H1 (cell line): ENCODE measurements at regions not wholly inside any gene's neighbourhood (a gene's known extent, or its start where the extent isn't known, plus 50 kb on each side); places are given as distances from the start of the nearest gene placed in this dataset.

Source experiments
- CTCF ChIA-PET: fragments of 300-600 bp; sonication (Branson Sonifier 250); formaldehyde crosslinking; loops from one replicate; lab custom pipeline; 2021; ENCODE audit not compliant: partially characterized antibody; lab: Charles Lee
- POLR2A ChIA-PET: fragments of 300-600 bp; sonication (Branson Sonifier 250); formaldehyde crosslinking; loops from one replicate; lab custom pipeline; 2021; ENCODE audit warnings: inconsistent platforms; ENCODE audit not compliant: partially characterized antibody; lab: Charles Lee
- DNase-seq, 2 experiments: peaks; one replicate each; pipeline versions ENCODE4 v3.0.0 to v3.0.0-alpha.2; 2010 to 2022; ENCODE audit warnings: low spot score in 2 of 2, low read depth in 1 of 2, mixed read lengths in 1 of 2
- FAIRE-seq: peaks from 2 replicates; lab custom pipeline; 2011; peaks lifted over from hg19 to GRCh38; lab: Jason Lieb, UNC
- H2AFZ ChIP-seq: 2 replicates; pipeline ENCODE4 v1.8.1; 2012; ENCODE audit warnings: low read length, inconsistent platforms
- H2AK5ac ChIP-seq: 2 replicates; pipeline ENCODE4 v1.6.1; 2013; ENCODE audit warnings: low read depth, low read length
- H2BK120ac ChIP-seq: replicated peaks from 2 replicates; pipeline ENCODE3; 2013; ENCODE audit warnings: low read depth, low read length, inconsistent platforms
- H2BK12ac ChIP-seq: 2 replicates; pipeline ENCODE4 v1.6.1; 2013; ENCODE audit warnings: low read depth, low read length
- H2BK15ac ChIP-seq: 2 replicates; pipeline ENCODE4 v1.6.1; 2013; ENCODE audit warnings: low read length
- H2BK20ac ChIP-seq: 2 replicates; pipeline ENCODE4 v1.6.1; 2013; ENCODE audit warnings: low read length
- H2BK5ac ChIP-seq: 2 replicates; pipeline ENCODE4 v1.6.1; 2013; ENCODE audit warnings: low read depth, low read length
- H3K14ac ChIP-seq: 2 replicates; pipeline ENCODE4 v1.6.1; 2013; ENCODE audit warnings: inconsistent platforms; ENCODE audit not compliant: insufficient read length
- H3K18ac ChIP-seq: 2 replicates; pipeline ENCODE4 v1.6.1; 2013; ENCODE audit warnings: low read length; ENCODE audit errors: extremely low read depth
- H3K23ac ChIP-seq: 2 replicates; pipeline ENCODE4 v1.6.1; 2013; ENCODE audit warnings: inconsistent platforms; ENCODE audit not compliant: insufficient read length
- H3K23me2 ChIP-seq: 2 replicates; pipeline ENCODE4 v1.6.1; 2013; ENCODE audit warnings: low read depth, low read length
- H3K27ac ChIP-seq: 2 replicates; pipeline ENCODE4 v1.6.1; 2011; ENCODE audit warnings: low read depth, low read length, inconsistent platforms
- H3K27me3 ChIP-seq, 4 experiments: replicated peaks in 1 of 4; 1 replicate in 1 of 4; 2 replicates in 3 of 4; pipeline versions ENCODE4 v1.6.1 to v1.8.1; 2011 to 2013; ENCODE audit warnings: low read length in 3 of 4, mild to moderate bottlenecking in 3 of 4, inconsistent platforms in 2 of 4, mixed read lengths in 2 of 4, moderate library complexity in 1 of 4; ENCODE audit not compliant: control insufficient read depth in 3 of 4, insufficient read depth in 3 of 4; ENCODE audit errors: extremely low read depth in 1 of 4
- H3K36me3 ChIP-seq, 4 experiments: 2 replicates each; pipeline versions ENCODE4 v1.6.1 to v1.8.1; 2011 to 2013; ENCODE audit warnings: mild to moderate bottlenecking in 4 of 4, low read length in 3 of 4, moderate library complexity in 2 of 4, control low read depth in 1 of 4, inconsistent platforms in 1 of 4; ENCODE audit not compliant: insufficient read depth in 4 of 4, control insufficient read depth in 2 of 4
- H3K4ac ChIP-seq: replicated peaks from 2 replicates; pipeline ENCODE3; 2013; ENCODE audit warnings: low read length, low read depth, mixed read lengths, inconsistent platforms; ENCODE audit not compliant: insufficient read length
- H3K4me1 ChIP-seq, 4 experiments: replicated peaks in 1 of 4; 1 replicate in 1 of 4; 2 replicates in 3 of 4; pipeline versions ENCODE4 v1.6.1 to v1.8.1; 2011 to 2013; ENCODE audit warnings: low read length in 3 of 4, inconsistent platforms in 2 of 4, mixed read lengths in 1 of 4; ENCODE audit not compliant: insufficient read depth in 4 of 4, control insufficient read depth in 3 of 4
- H3K4me2 ChIP-seq, 2 experiments: 2 replicates each; pipeline versions ENCODE4 v1.6.1 to v1.8.1; 2011 to 2013; ENCODE audit warnings: low read depth in 2 of 2, low read length in 2 of 2, control low read depth in 1 of 2, inconsistent platforms in 1 of 2, mild to moderate bottlenecking in 1 of 2; ENCODE audit not compliant: insufficient read depth in 1 of 2
- H3K4me3 ChIP-seq, 4 experiments: fragments of 200-600, 300-600 bp in 1 of 4; sonication (generic), shearing (Covaris generic), sonication (Bioruptor Twin) in 1 of 4; 2 replicates each; pipeline versions ENCODE4 v1.5.1 to v1.8.1; 2011 to 2016; ENCODE audit warnings: low read length in 4 of 4, low read depth in 3 of 4, control low read depth in 2 of 4, inconsistent platforms in 2 of 4, mild to moderate bottlenecking in 2 of 4, mixed read lengths in 1 of 4, moderate library complexity in 1 of 4; ENCODE audit not compliant: insufficient read depth in 2 of 4; ENCODE audit errors: extremely low read depth in 1 of 4
- H3K56ac ChIP-seq: replicated peaks from 2 replicates; pipeline ENCODE3; 2013; ENCODE audit warnings: low read depth, mild to moderate bottlenecking, mixed read lengths, low read length, inconsistent platforms; ENCODE audit not compliant: insufficient read length
- H3K79me1 ChIP-seq: 2 replicates; pipeline ENCODE4 v1.6.1; 2013; ENCODE audit warnings: low read depth, low read length, control low read depth
- H3K79me2 ChIP-seq, 2 experiments: 2 replicates each; pipeline versions ENCODE4 v1.6.1 to v1.8.1; 2012 to 2013; ENCODE audit warnings: low read length in 2 of 2, mild to moderate bottlenecking in 2 of 2, inconsistent platforms in 1 of 2; ENCODE audit not compliant: insufficient read depth in 2 of 2, control insufficient read depth in 1 of 2
- H3K9ac ChIP-seq, 4 experiments: replicated peaks in 1 of 4; 1 replicate in 1 of 4; 2 replicates in 3 of 4; pipeline versions ENCODE4 v1.6.1 to v1.8.1; 2011 to 2013; ENCODE audit warnings: low read depth in 3 of 4, low read length in 3 of 4, control low read depth in 2 of 4, mild to moderate bottlenecking in 2 of 4, moderate library complexity in 2 of 4, inconsistent platforms in 1 of 4; ENCODE audit errors: extremely low read depth in 1 of 4
- H3K9me3 ChIP-seq, 2 experiments: 2 replicates each; pipeline versions ENCODE4 v1.6.1 to v1.8.1; 2012 to 2013; ENCODE audit warnings: mild to moderate bottlenecking in 2 of 2, moderate library complexity in 2 of 2, control low read depth in 1 of 2, inconsistent platforms in 1 of 2, low read depth in 1 of 2, low read length in 1 of 2, mixed read lengths in 1 of 2; ENCODE audit not compliant: insufficient read depth in 2 of 2
- H4K20me1 ChIP-seq, 2 experiments: replicated peaks in 1 of 2; 2 replicates each; pipeline versions ENCODE3 to v1.8.1; 2011 to 2013; ENCODE audit warnings: inconsistent platforms in 2 of 2, low read length in 2 of 2, mild to moderate bottlenecking in 1 of 2; ENCODE audit not compliant: insufficient read depth in 2 of 2, control insufficient read depth in 1 of 2
- H4K5ac ChIP-seq: 2 replicates; pipeline ENCODE4 v1.6.1; 2013; ENCODE audit warnings: low read length, low read depth, mixed read lengths, inconsistent platforms; ENCODE audit not compliant: insufficient read length
- H4K8ac ChIP-seq: 2 replicates; pipeline ENCODE4 v1.8.0; 2013; ENCODE audit warnings: mild to moderate bottlenecking, moderate library complexity, low read length, inconsistent platforms; ENCODE audit not compliant: insufficient read depth; ENCODE audit errors: extremely low read depth
- H4K91ac ChIP-seq: replicated peaks from 2 replicates; pipeline ENCODE3; 2013; ENCODE audit warnings: low read length, mixed read lengths, inconsistent platforms; ENCODE audit not compliant: insufficient read length
- BRCA1 ChIP-seq: IDR thresholded peaks from 2 replicates; pipeline ENCODE4 v1.6.1; 2012; ENCODE audit warnings: low read depth, low read length, improper control_type of control experiment
- NANOG ChIP-seq: IDR thresholded peaks from 2 replicates; pipeline ENCODE4 v1.6.1; 2011; ENCODE audit warnings: low read length, low read depth, mild to moderate bottlenecking, inconsistent platforms; ENCODE audit not compliant: insufficient read depth, poor library complexity, severe bottlenecking
- SIX5 ChIP-seq: IDR thresholded peaks from 2 replicates; pipeline ENCODE4 v1.6.1; 2011; ENCODE audit warnings: mild to moderate bottlenecking, low read depth, low read length
- WGBS, 2 experiments: shearing (Covaris generic) in 1 of 2; methylation state at CpG; one replicate each; pipeline versions ENCODE4 v1.1.6 to v1.1.7; 2013 to 2015; ENCODE audit warnings: low lambda C conversion rate in 2 of 2, mixed read lengths in 2 of 2, inconsistent platforms in 1 of 2, low coverage in 1 of 2, missing lambda C conversion rate in 1 of 2; ENCODE audit not compliant: insufficient replicate concordance in 2 of 2, insufficient coverage in 1 of 2, insufficient read length in 1 of 2; ENCODE audit errors: extremely low coverage in 1 of 2, missing lambda C conversion rate in 1 of 2; 5-methylcytosine and 5-hydroxymethylcytosine counted together
- TF ChIP-seq, protein P1 (sequence below): IDR thresholded peaks from 2 replicates; pipeline ENCODE4 v1.6.1; 2011; ENCODE audit warnings: low read length, improper control_type of control experiment

DNA sequence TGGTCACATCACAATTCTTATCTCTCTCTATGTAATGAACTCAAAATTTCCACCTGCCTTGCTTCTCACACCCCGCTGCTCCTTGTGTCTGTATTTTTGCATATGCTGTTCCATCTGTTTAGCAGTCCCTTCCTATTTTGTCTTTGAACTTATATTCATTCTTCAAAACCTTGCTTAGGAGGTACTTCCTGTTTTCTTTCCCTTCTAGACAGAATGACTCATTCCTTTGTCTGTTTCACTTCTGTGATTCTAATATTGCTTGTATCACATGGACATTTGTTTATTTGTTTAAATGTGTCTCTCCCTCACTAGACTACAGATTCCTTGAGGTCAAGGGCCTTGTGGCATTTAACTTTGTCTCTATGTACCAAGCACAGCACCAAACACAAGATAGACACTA is 424.2 kb downstream of the ETNK1 start:
- POLR2A ChIA-PET, result no interaction called here
- Histone ChIP-seq H3K27ac (no peak overlapping the region), H3K4ac (no peak overlapping the region), H3K56ac (no peak overlapping the region), H3K9ac (no peak overlapping the region), H2AFZ (no peak overlapping the region), H4K91ac (no peak overlapping the region)
- TF ChIP-seq SIX5, result no peak
- TF ChIP-seq, protein P1, sequence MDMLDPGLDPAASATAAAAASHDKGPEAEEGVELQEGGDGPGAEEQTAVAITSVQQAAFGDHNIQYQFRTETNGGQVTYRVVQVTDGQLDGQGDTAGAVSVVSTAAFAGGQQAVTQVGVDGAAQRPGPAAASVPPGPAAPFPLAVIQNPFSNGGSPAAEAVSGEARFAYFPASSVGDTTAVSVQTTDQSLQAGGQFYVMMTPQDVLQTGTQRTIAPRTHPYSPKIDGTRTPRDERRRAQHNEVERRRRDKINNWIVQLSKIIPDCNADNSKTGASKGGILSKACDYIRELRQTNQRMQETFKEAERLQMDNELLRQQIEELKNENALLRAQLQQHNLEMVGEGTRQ, result no peak
- no peak for TF ChIP-seq BRCA1
- no peak for TF ChIP-seq NANOG
- TF ChIP-seq, all 59 proteins: peak for 0
- H3K4me1 ChIP-seq, result no peaks in the 10 kb centered on the region
- CTCF ChIA-PET, result interaction anchor here (3.0 kb wide), 1 partner anchor 193 kb away, joined by 12 read pairs; no protein-coding TSS in a partner anchor
- no peak overlapping the region for H2AK5ac ChIP-seq
- WGBS, 2 experiments, result 100% methylated on average over 1 of the region's 1 CpG; no CpG with 5 or more reads in 1 of the 2 experiments
- FAIRE-seq, result no peak
- no peak overlapping the region for H2BK120ac ChIP-seq
- H3K36me3 ChIP-seq, result no peaks in the 10 kb centered on the region
- H3K4me3 ChIP-seq, result no peak overlapping the region
- H3K27me3 ChIP-seq, result peaks cover 0 to 1% (median 0%) of the 10 kb centered on the region in 4 experiments; a peak in 1 of 7 replicates
- H4K20me1 ChIP-seq, result no peaks in the 10 kb centered on the region
- H3K14ac ChIP-seq, result no peak overlapping the region
- H3K23ac ChIP-seq, result no peak overlapping the region
- H4K8ac ChIP-seq, result no peak overlapping the region
- no peak overlapping the region for H2BK15ac ChIP-seq
- no peak overlapping the region for H3K18ac ChIP-seq
- no peak overlapping the region for H2BK12ac ChIP-seq
- no peak overlapping the region for H4K5ac ChIP-seq
- no peaks in the 10 kb centered on the region; the same call in 1 of the 2 replicates for H3K23me2 ChIP-seq
- no peak overlapping the region for H2BK5ac ChIP-seq
- H3K9me3 ChIP-seq, result no peaks in the 10 kb centered on the region
- no peaks in the 10 kb centered on the region for H3K79me1 ChIP-seq
- DNase-seq, result no peak
- no peaks in the 10 kb centered on the region for H3K79me2 ChIP-seq
- no peak overlapping the region for H2BK20ac ChIP-seq
- H3K4me2 ChIP-seq, result no peak overlapping the region
